Loucy (cell line): ENCODE measurements at regions not wholly inside any gene's neighbourhood (a gene's known extent, or its start where the extent isn't known, plus 50 kb on each side); places are given as distances from the start of the nearest gene placed in this dataset.

Experiments
- H2AFZ ChIP-seq: fragments of 200-600 bp; sonication (generic); 2 replicates; pipeline ENCODE4 v1.6.0; 2016; ENCODE audit warnings: antibody characterized with exemption, mild to moderate bottlenecking, low read length, moderate library complexity
- H3F3A ChIP-seq: fragments of 200-600 bp; 2 replicates; pipeline ENCODE4 v1.6.0; 2016; ENCODE audit warnings: antibody characterized with exemption, low read depth, mild to moderate bottlenecking
- H3K27me3 ChIP-seq: fragments of 200-600 bp; sonication (generic); 2 replicates; pipeline ENCODE4 v1.6.1; 2014; ENCODE audit warnings: low read length, mild to moderate bottlenecking; ENCODE audit not compliant: insufficient read depth, poor library complexity, severe bottlenecking
- H3K36me3 ChIP-seq: fragments of 200-600 bp; sonication (generic); 2 replicates; pipeline ENCODE4 v1.6.1; 2016; ENCODE audit warnings: low read length; ENCODE audit not compliant: insufficient read depth
- H3K4me1 ChIP-seq: fragments of 200-600 bp; sonication (generic); 2 replicates; pipeline ENCODE4 v1.5.1; 2014; ENCODE audit warnings: low read length, mild to moderate bottlenecking; ENCODE audit not compliant: insufficient read depth, poor library complexity, severe bottlenecking
- H3K4me2 ChIP-seq: fragments of 200-600 bp; sonication (generic); 2 replicates; pipeline ENCODE4 v1.6.0; 2014; ENCODE audit warnings: antibody characterized with exemption, low read length, low read depth, mild to moderate bottlenecking; ENCODE audit not compliant: poor library complexity, severe bottlenecking
- H3K4me3 ChIP-seq: fragments of 200-600 bp; sonication (generic); 2 replicates; pipeline ENCODE4 v1.5.1; 2014; ENCODE audit warnings: low read length, mild to moderate bottlenecking, mixed read lengths; ENCODE audit not compliant: poor library complexity, severe bottlenecking
- H3K79me2 ChIP-seq: fragments of 200-600 bp; sonication (generic); 2 replicates; pipeline ENCODE4 v1.6.1; 2014; ENCODE audit warnings: low read length; ENCODE audit not compliant: insufficient read depth
- H3K9ac ChIP-seq: fragments of 200-600 bp; sonication (generic); 2 replicates; pipeline ENCODE4 v1.6.0; 2014; ENCODE audit warnings: mild to moderate bottlenecking, low read depth, low read length, moderate library complexity; ENCODE audit not compliant: poor library complexity, severe bottlenecking
- H3K9me2 ChIP-seq: fragments of 200-600 bp; sonication (generic); replicated peaks from 2 replicates; pipeline ENCODE4 v1.6.1; 2016; ENCODE audit warnings: low read depth, low read length, mixed read lengths
- H3K9me3 ChIP-seq: fragments of 200-600 bp; sonication (generic); 2 replicates; pipeline ENCODE4 v1.6.1; 2014; ENCODE audit warnings: mild to moderate bottlenecking, antibody characterized with exemption, low read length, low read depth; ENCODE audit not compliant: insufficient read depth
- H4K20me1 ChIP-seq: fragments of 200-600 bp; sonication (generic); 2 replicates; pipeline ENCODE4 v1.6.0; 2014; ENCODE audit warnings: antibody characterized with exemption, low read length, mild to moderate bottlenecking; ENCODE audit not compliant: insufficient read depth, poor library complexity, severe bottlenecking
- CTCF ChIP-seq: fragments of 200-600 bp; sonication (generic); conservative IDR thresholded peaks from 2 replicates; pipeline ENCODE4 v1.5.1; 2014; ENCODE audit warnings: mild to moderate bottlenecking, antibody characterized with exemption, low read length
- EZH2phosphoT487 ChIP-seq: fragments of 200-600 bp; IDR thresholded peaks from 2 replicates; pipeline ENCODE4 v1.6.1; 2018; ENCODE audit warnings: antibody characterized with exemption, mild to moderate bottlenecking, moderate library complexity, borderline replicate concordance

GRCh38 chr10:131755200-131755599 is 145.6 kb upstream of the PPP2R2D start:
- no peak overlapping the region for H2AFZ ChIP-seq
- H3K4me1 ChIP-seq: no peaks in the 10 kb centered on the region
- H3K79me2 ChIP-seq: no peaks in the 10 kb centered on the region
- no peak overlapping the region for H3K4me3 ChIP-seq
- no peaks in the 10 kb centered on the region for H3K9me2 ChIP-seq
- no peak overlapping the region for H3K9ac ChIP-seq
- no peaks in the 10 kb centered on the region for H3K36me3 ChIP-seq
- no peaks in the 10 kb centered on the region for H3K27me3 ChIP-seq
- no peak overlapping the region for H3K4me2 ChIP-seq
- no peaks in the 10 kb centered on the region for H3F3A ChIP-seq
- no peak for TF ChIP-seq EZH2phosphoT487
- no peak for TF ChIP-seq CTCF
- no peaks in the 10 kb centered on the region for H3K9me3 ChIP-seq
- H4K20me1 ChIP-seq: no peaks in the 10 kb centered on the region

GRCh38 chr10:131757285-131758058 is 143.3 kb upstream of the PPP2R2D start:
- H3K9me3 ChIP-seq: no peaks in the 10 kb centered on the region

GRCh38 chr10:131758062-131758938 is 142.5 kb upstream of the PPP2R2D start:
- H3K9me3 ChIP-seq: no peaks in the 10 kb centered on the region
- no peak overlapping the region for H2AFZ ChIP-seq
- no peak for TF ChIP-seq EZH2phosphoT487
- no peak for TF ChIP-seq CTCF
- H3K36me3 ChIP-seq: no peaks in the 10 kb centered on the region
- no peaks in the 10 kb centered on the region for H3F3A ChIP-seq
- no peaks in the 10 kb centered on the region for H4K20me1 ChIP-seq
- no peaks in the 10 kb centered on the region for H3K4me1 ChIP-seq
- no peaks in the 10 kb centered on the region for H3K27me3 ChIP-seq
- H3K4me3 ChIP-seq: no peak overlapping the region
- no peaks in the 10 kb centered on the region for H3K9me2 ChIP-seq
- no peaks in the 10 kb centered on the region for H3K79me2 ChIP-seq
- H3K9ac ChIP-seq: no peak overlapping the region
- no peak overlapping the region for H3K4me2 ChIP-seq

More at GRCh38 chr10:131757285-131758058, 143.3 kb upstream of the PPP2R2D start:
- Histone ChIP-seq H2AFZ (no peak overlapping the region), H3K9ac (no peak overlapping the region), H3K27me3 (no peaks in the 10 kb centered on the region), H3F3A (no peaks in the 10 kb centered on the region), H3K79me2 (no peaks in the 10 kb centered on the region), H3K4me1 (no peaks in the 10 kb centered on the region), H3K4me3 (no peak overlapping the region), H3K9me2 (no peaks in the 10 kb centered on the region), H3K4me2 (no peak overlapping the region), H4K20me1 (no peaks in the 10 kb centered on the region), H3K36me3 (no peaks in the 10 kb centered on the region)
- TF ChIP-seq EZH2phosphoT487 (no peak), CTCF (no peak)
